Vagina (tissue), 2 donors: ENCODE measurements at regions not wholly inside any gene's neighbourhood (a gene's known extent, or its start where the extent isn't known, plus 50 kb on each side); places are given as distances from the start of the nearest gene placed in this dataset.

Source experiments
- POLR2A ChIP-seq, 2 donors: fragments of 450-650 bp; IDR thresholded peaks; one replicate each; pipeline ENCODE4 v1.6.1; 2017; ENCODE audit warnings: antibody characterized with exemption in 2 of 2, mild to moderate bottlenecking in 2 of 2, moderate library complexity in 2 of 2
- POLR2AphosphoS5 ChIP-seq, 2 donors: sonication (generic); formaldehyde crosslinking; IDR thresholded peaks; one replicate each; pipeline ENCODE4 v1.9.0; 2017; ENCODE audit warnings: antibody characterized with exemption in 2 of 2, mild to moderate bottlenecking in 2 of 2, low read depth in 1 of 2; ENCODE audit not compliant: insufficient read depth in 1 of 2
- TF ChIP-seq, protein P1 (sequence below), 3 experiments: fragments of 450-650 bp in 2 of 3; fragments of 200-600 bp in 1 of 3; sonication (generic) in 1 of 3; IDR thresholded peaks; one replicate each; pipeline ENCODE4 v1.5.1; 2017 to 2019; ENCODE audit warnings: antibody characterized with exemption in 3 of 3, mild to moderate bottlenecking in 2 of 3, moderate library complexity in 2 of 3

DNA sequence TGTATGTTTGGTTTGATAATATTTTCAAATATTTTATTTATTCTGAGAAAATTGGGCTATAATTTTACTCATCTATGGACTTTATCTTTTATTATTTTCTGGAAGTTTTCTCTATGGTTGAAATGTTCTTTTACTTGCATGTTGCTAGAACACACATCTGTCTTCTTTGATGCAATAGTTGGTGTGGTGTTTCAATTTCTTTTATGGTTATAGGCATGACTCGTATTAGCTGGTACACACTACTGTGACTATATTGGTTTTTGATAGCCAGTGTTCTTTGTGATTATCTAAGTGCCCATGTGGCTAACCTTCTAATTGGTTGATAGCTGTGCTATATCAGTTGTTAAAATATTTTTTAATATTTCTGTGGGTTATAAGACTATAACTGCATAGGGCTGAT is 1343.3 kb upstream of the GJE1 start:
- TF ChIP-seq, protein P1, sequence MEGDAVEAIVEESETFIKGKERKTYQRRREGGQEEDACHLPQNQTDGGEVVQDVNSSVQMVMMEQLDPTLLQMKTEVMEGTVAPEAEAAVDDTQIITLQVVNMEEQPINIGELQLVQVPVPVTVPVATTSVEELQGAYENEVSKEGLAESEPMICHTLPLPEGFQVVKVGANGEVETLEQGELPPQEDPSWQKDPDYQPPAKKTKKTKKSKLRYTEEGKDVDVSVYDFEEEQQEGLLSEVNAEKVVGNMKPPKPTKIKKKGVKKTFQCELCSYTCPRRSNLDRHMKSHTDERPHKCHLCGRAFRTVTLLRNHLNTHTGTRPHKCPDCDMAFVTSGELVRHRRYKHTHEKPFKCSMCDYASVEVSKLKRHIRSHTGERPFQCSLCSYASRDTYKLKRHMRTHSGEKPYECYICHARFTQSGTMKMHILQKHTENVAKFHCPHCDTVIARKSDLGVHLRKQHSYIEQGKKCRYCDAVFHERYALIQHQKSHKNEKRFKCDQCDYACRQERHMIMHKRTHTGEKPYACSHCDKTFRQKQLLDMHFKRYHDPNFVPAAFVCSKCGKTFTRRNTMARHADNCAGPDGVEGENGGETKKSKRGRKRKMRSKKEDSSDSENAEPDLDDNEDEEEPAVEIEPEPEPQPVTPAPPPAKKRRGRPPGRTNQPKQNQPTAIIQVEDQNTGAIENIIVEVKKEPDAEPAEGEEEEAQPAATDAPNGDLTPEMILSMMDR (IDR thresholded peaks at IDR 0.05): no peak
- TF ChIP-seq POLR2A (IDR thresholded peaks at IDR 0.05): no peak
- no peak for TF ChIP-seq POLR2AphosphoS5 (IDR thresholded peaks at IDR 0.05; ENCODE audit: insufficient read depth in 1 of 2, low read depth in 1 of 2)
